GM21515 (cell line): ENCODE measurements at regions not wholly inside any gene's neighbourhood (a gene's known extent, or its start where the extent isn't known, plus 50 kb on each side); places are given as distances from the start of the nearest gene placed in this dataset.
"Not testable (repeated sequence)": the region's sequence is repeated elsewhere in the genome, so short reads cannot be mapped to it uniquely, and the experiment has no call there.

Experiments used
- ATAC-seq: cut with Tn5 transposase; IDR thresholded peaks from one replicate; pipeline ENCODE4 v1.9.1; 2021; ENCODE audit not compliant: unreplicated experiment

- ATAC-seq, result no peak
Observed at GRCh38 chr3:164004205-164004604, 1074.1 kb downstream of the SI start.

GRCh38 chr3:164003016-164003415 lies 1075.3 kb downstream of the SI start:
- not testable (repeated sequence) for ATAC-seq

GRCh38 chr3:163983940-163984339 lies 1094.4 kb downstream of the SI start:
- no peak for ATAC-seq

- no peak for ATAC-seq
Observed at GRCh38 chr3:163971861-163972260, 1106.4 kb downstream of the SI start.

GRCh38 chr3:163957072-163957471 lies 1121.2 kb downstream of the SI start:
- ATAC-seq, result no peak

- ATAC-seq, result no peak
Observed at GRCh38 chr3:163953526-163953925, 1124.8 kb downstream of the SI start.

GRCh38 chr3:163952499-163952898 lies 1125.8 kb downstream of the SI start:
- no peak for ATAC-seq

GRCh38 chr3:163951397-163951987 lies 1126.8 kb downstream of the SI start:
- no peak for ATAC-seq

GRCh38 chr3:163946785-163947184 lies 1131.5 kb downstream of the SI start:
- no peak for ATAC-seq

- ATAC-seq, result no peak
Observed at GRCh38 chr3:163943664-163944063, 1134.6 kb downstream of the SI start.

GRCh38 chr3:163939926-163940325 lies 1138.4 kb downstream of the SI start:
- no peak for ATAC-seq

GRCh38 chr3:163936543-163936942 lies 1141.8 kb downstream of the SI start:
- ATAC-seq, result no peak

GRCh38 chr3:163935411-163935810 lies 1142.9 kb downstream of the SI start:
- no peak for ATAC-seq

- ATAC-seq, result no peak
Observed at GRCh38 chr3:163929069-163929652, 1149.1 kb downstream of the SI start.

- ATAC-seq, result no peak
Observed at GRCh38 chr3:163927521-163927920, 1150.8 kb downstream of the SI start.

GRCh38 chr3:163924600-163924999 lies 1153.7 kb downstream of the SI start:
- ATAC-seq, result no peak

GRCh38 chr3:163919154-163919553 lies 1159.1 kb downstream of the SI start:
- no peak for ATAC-seq

- no peak for ATAC-seq
Observed at GRCh38 chr3:163916596-163917560, 1161.4 kb downstream of the SI start.

- ATAC-seq, result no peak
Observed at GRCh38 chr3:163915280-163915679, 1163.0 kb downstream of the SI start.

GRCh38 chr3:163914567-163914966 lies 1163.7 kb downstream of the SI start:
- ATAC-seq, result no peak

- ATAC-seq, result no peak
Observed at GRCh38 chr3:163891771-163892170, 1186.5 kb downstream of the SI start.

- no peak for ATAC-seq
Observed at GRCh38 chr3:163890661-163891060, 1187.6 kb downstream of the SI start.
